AG09309 (cell line): ENCODE measurements at regions not wholly inside any gene's neighbourhood (a gene's known extent, or its start where the extent isn't known, plus 50 kb on each side); places are given as distances from the start of the nearest gene placed in this dataset.

Experiments used
- DNase-seq: peaks from one replicate; pipeline ENCODE4 v3.0.0-alpha.2; 2010; ENCODE audit warnings: low read depth
- H3K4me3 ChIP-seq: 2 replicates; pipeline ENCODE4 v1.5.1; 2011; ENCODE audit warnings: mild to moderate bottlenecking, low read depth, low read length, moderate library complexity; ENCODE audit not compliant: control insufficient read depth
- CTCF ChIP-seq: IDR thresholded peaks from 2 replicates; pipeline ENCODE4 v1.5.1; 2011; ENCODE audit warnings: mild to moderate bottlenecking, low read depth, low read length, inconsistent platforms; ENCODE audit not compliant: insufficient read depth, control insufficient read depth; ENCODE audit errors: missing control alignments

GRCh38 chr6:85096976-85097375 lies 332.6 kb upstream of the TBX18 start:
- TF ChIP-seq CTCF = no peak
- DNase-seq = no peak
- no peak overlapping the region for H3K4me3 ChIP-seq

GRCh38 chr6:85092226-85092625 lies 327.8 kb upstream of the TBX18 start:
- TF ChIP-seq CTCF = no peak
- no peak overlapping the region for H3K4me3 ChIP-seq
- no peak for DNase-seq

- DNase-seq = no peak
- H3K4me3 ChIP-seq = no peak overlapping the region
- no peak for TF ChIP-seq CTCF
Measured at GRCh38 chr6:85089255-85089654, 324.9 kb upstream of the TBX18 start.

GRCh38 chr6:85085875-85086274 lies 321.5 kb upstream of the TBX18 start:
- H3K4me3 ChIP-seq = no peak overlapping the region
- TF ChIP-seq CTCF = no peak
- no peak for DNase-seq

GRCh38 chr6:85081102-85081501 lies 316.7 kb upstream of the TBX18 start:
- no peak for DNase-seq
- no peak for TF ChIP-seq CTCF
- no peak overlapping the region for H3K4me3 ChIP-seq

- no peak overlapping the region for H3K4me3 ChIP-seq
- no peak for TF ChIP-seq CTCF
- DNase-seq = no peak
Measured at GRCh38 chr6:85079761-85080160, 315.4 kb upstream of the TBX18 start.

GRCh38 chr6:85078058-85078457 lies 313.7 kb upstream of the TBX18 start:
- no peak overlapping the region for H3K4me3 ChIP-seq
- no peak for TF ChIP-seq CTCF
- DNase-seq = peak; percentile 93
